ENCODE measurements at regions not wholly inside any gene's neighbourhood (a gene's known extent, or its start where the extent isn't known, plus 50 kb on each side); places are given as distances from the start of the nearest gene placed in this dataset.
A peak's percentile ranks its signal among the peaks of the same experiment; 100 is the strongest.
"Not testable (repeated sequence)": the region's sequence is repeated elsewhere in the genome, so short reads cannot be mapped to it uniquely, and the experiment has no call there.

GRCh38 chr1:221972276-221973235, 230.7 kb upstream of the DUSP10 start:
- intact Hi-C loops (cut with DNase I), result no loop called here
- H3K27ac ChIP-seq (ENCODE audit: low read depth in 2 of 2, low read length in 2 of 2), result no peak overlapping the region
- FAIRE-seq (no peak), DNase-seq (no peak)
- no peak for TF ChIP-seq CTCF (IDR thresholded peaks at IDR 0.05; ENCODE audit: borderline replicate concordance, extremely low read depth, insufficient read depth)
- no peak overlapping the region for H3K9ac ChIP-seq (ENCODE audit: low read length in 3 of 3)
- no peaks in the 10 kb centered on the region for H3K36me3 ChIP-seq (ENCODE audit: control insufficient read depth in 2 of 3, insufficient read depth in 3 of 3, low read length in 3 of 3)
- no peak overlapping the region for H3K4me3 ChIP-seq (ENCODE audit: low read length in 3 of 3)
- no peaks in the 10 kb centered on the region for H3K27me3 ChIP-seq (ENCODE audit: control insufficient read depth, insufficient read depth, low read length)
- no peaks in the 10 kb centered on the region for H3K9me3 ChIP-seq (ENCODE audit: control insufficient read depth in 2 of 3, insufficient read depth in 1 of 3, low read length in 3 of 3)
- no peaks in the 10 kb centered on the region for H3K4me1 ChIP-seq (ENCODE audit: control insufficient read depth in 2 of 3, insufficient read depth in 2 of 3, low read depth in 1 of 3, low read length in 3 of 3)

GRCh38 chr1:221971035-221971434, 229.1 kb upstream of the DUSP10 start:
- H3K4me3 ChIP-seq (ENCODE audit: low read length in 3 of 3); H3K9me3 ChIP-seq (ENCODE audit: control insufficient read depth in 2 of 3, insufficient read depth in 1 of 3, low read length in 3 of 3); FAIRE-seq; H3K36me3 ChIP-seq (ENCODE audit: control insufficient read depth in 2 of 3, insufficient read depth in 3 of 3, low read length in 3 of 3); H3K27ac ChIP-seq (ENCODE audit: low read depth in 2 of 2, low read length in 2 of 2); H3K27me3 ChIP-seq (ENCODE audit: control insufficient read depth, insufficient read depth, low read length); H3K4me1 ChIP-seq (ENCODE audit: control insufficient read depth in 2 of 3, insufficient read depth in 2 of 3, low read depth in 1 of 3, low read length in 3 of 3); intact Hi-C loops (cut with DNase I); H3K9ac ChIP-seq (ENCODE audit: low read length in 3 of 3); DNase-seq: not testable (repeated sequence)

GRCh38 chr1:221969298-221969858, 227.5 kb upstream of the DUSP10 start:
- FAIRE-seq; H3K4me3 ChIP-seq (ENCODE audit: low read length in 3 of 3); H3K36me3 ChIP-seq (ENCODE audit: control insufficient read depth in 2 of 3, insufficient read depth in 3 of 3, low read length in 3 of 3); H3K4me1 ChIP-seq (ENCODE audit: control insufficient read depth in 2 of 3, insufficient read depth in 2 of 3, low read depth in 1 of 3, low read length in 3 of 3); H3K9me3 ChIP-seq (ENCODE audit: control insufficient read depth in 2 of 3, insufficient read depth in 1 of 3, low read length in 3 of 3); DNase-seq; intact Hi-C loops (cut with DNase I); H3K9ac ChIP-seq (ENCODE audit: low read length in 3 of 3); H3K27me3 ChIP-seq (ENCODE audit: control insufficient read depth, insufficient read depth, low read length); H3K27ac ChIP-seq (ENCODE audit: low read depth in 2 of 2, low read length in 2 of 2): not testable (repeated sequence)

- H3K27me3 ChIP-seq (ENCODE audit: control insufficient read depth, insufficient read depth, low read length); FAIRE-seq; H3K4me3 ChIP-seq (ENCODE audit: low read length in 3 of 3); H3K9ac ChIP-seq (ENCODE audit: low read length in 3 of 3); H3K27ac ChIP-seq (ENCODE audit: low read depth in 2 of 2, low read length in 2 of 2); H3K9me3 ChIP-seq (ENCODE audit: control insufficient read depth in 2 of 3, insufficient read depth in 1 of 3, low read length in 3 of 3); intact Hi-C loops (cut with DNase I); H3K36me3 ChIP-seq (ENCODE audit: control insufficient read depth in 2 of 3, insufficient read depth in 3 of 3, low read length in 3 of 3); H3K4me1 ChIP-seq (ENCODE audit: control insufficient read depth in 2 of 3, insufficient read depth in 2 of 3, low read depth in 1 of 3, low read length in 3 of 3): not testable (repeated sequence)
- peak in 1 of 5 donors; percentile 9 for DNase-seq
These were observed 225.6 kb upstream of the DUSP10 start for GRCh38 chr1:221967538-221967937.

- H3K27me3 ChIP-seq (ENCODE audit: control insufficient read depth, insufficient read depth, low read length); H3K9ac ChIP-seq (ENCODE audit: low read length in 3 of 3); H3K9me3 ChIP-seq (ENCODE audit: control insufficient read depth in 2 of 3, insufficient read depth in 1 of 3, low read length in 3 of 3); intact Hi-C loops (cut with DNase I); H3K4me1 ChIP-seq (ENCODE audit: control insufficient read depth in 2 of 3, insufficient read depth in 2 of 3, low read depth in 1 of 3, low read length in 3 of 3); FAIRE-seq; DNase-seq; H3K36me3 ChIP-seq (ENCODE audit: control insufficient read depth in 2 of 3, insufficient read depth in 3 of 3, low read length in 3 of 3); H3K4me3 ChIP-seq (ENCODE audit: low read length in 3 of 3); H3K27ac ChIP-seq (ENCODE audit: low read depth in 2 of 2, low read length in 2 of 2): not testable (repeated sequence)
These were observed 225.0 kb upstream of the DUSP10 start for GRCh38 chr1:221966888-221967287.

- H3K27ac ChIP-seq (ENCODE audit: low read depth in 2 of 2, low read length in 2 of 2); H3K9ac ChIP-seq (ENCODE audit: low read length in 3 of 3); H3K36me3 ChIP-seq (ENCODE audit: control insufficient read depth in 2 of 3, insufficient read depth in 3 of 3, low read length in 3 of 3); H3K4me3 ChIP-seq (ENCODE audit: low read length in 3 of 3); intact Hi-C loops (cut with DNase I); H3K9me3 ChIP-seq (ENCODE audit: control insufficient read depth in 2 of 3, insufficient read depth in 1 of 3, low read length in 3 of 3); H3K27me3 ChIP-seq (ENCODE audit: control insufficient read depth, insufficient read depth, low read length); DNase-seq; H3K4me1 ChIP-seq (ENCODE audit: control insufficient read depth in 2 of 3, insufficient read depth in 2 of 3, low read depth in 1 of 3, low read length in 3 of 3); FAIRE-seq: not testable (repeated sequence)
These were observed 224.0 kb upstream of the DUSP10 start for GRCh38 chr1:221965891-221966290.
